HG03039 (cell line): ENCODE measurements at regions not wholly inside any gene's neighbourhood (a gene's known extent, or its start where the extent isn't known, plus 50 kb on each side); places are given as distances from the start of the nearest gene placed in this dataset.
A peak's percentile ranks its signal among the peaks of the same experiment; 100 is the strongest.

ENCODE experiments used
- ATAC-seq: cut with Tn5 transposase; IDR thresholded peaks from one replicate; pipeline ENCODE4 v1.9.1; 2021; ENCODE audit warnings: mild to moderate bottlenecking, moderate library complexity; ENCODE audit not compliant: unreplicated experiment

DNA sequence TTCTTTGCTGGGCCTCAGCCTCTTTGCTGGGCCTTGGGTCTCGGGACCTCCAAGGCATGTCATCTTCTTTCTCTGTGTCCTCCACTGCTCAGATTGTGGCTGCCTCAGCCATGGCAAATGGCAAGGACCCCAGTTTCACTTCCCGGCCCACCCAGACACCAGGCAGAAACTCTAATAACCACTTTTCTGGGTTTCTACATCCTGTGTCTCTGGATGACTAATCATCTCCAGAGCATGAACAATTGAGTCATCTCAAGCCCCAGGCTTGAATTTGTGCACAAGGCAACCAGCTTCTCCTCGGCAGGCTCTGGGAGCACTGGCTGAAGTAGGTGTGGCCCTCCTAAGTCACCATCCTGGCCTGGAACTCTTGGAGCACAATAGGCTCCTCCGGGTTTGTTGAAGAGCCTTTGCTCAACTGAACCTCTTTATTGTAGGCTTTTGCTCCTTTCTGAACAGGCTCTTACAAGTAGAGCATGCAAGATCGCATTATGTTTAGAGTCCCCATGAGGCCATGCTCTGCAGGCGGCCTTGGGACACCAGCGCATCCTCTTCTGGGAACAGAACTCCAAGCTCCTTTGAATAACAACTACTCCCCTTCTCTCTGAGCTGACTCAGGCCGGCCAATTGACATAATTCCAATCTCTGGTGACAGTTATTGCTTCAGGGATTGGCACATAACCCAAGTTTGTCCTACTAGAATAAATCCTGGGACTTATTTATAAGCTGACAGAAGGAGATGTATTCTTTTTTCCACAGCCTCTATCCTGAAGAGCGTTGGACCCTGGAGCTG lies 218.1 kb downstream of the WDR11 start:
- ATAC-seq = peak; percentile 64

DNA sequence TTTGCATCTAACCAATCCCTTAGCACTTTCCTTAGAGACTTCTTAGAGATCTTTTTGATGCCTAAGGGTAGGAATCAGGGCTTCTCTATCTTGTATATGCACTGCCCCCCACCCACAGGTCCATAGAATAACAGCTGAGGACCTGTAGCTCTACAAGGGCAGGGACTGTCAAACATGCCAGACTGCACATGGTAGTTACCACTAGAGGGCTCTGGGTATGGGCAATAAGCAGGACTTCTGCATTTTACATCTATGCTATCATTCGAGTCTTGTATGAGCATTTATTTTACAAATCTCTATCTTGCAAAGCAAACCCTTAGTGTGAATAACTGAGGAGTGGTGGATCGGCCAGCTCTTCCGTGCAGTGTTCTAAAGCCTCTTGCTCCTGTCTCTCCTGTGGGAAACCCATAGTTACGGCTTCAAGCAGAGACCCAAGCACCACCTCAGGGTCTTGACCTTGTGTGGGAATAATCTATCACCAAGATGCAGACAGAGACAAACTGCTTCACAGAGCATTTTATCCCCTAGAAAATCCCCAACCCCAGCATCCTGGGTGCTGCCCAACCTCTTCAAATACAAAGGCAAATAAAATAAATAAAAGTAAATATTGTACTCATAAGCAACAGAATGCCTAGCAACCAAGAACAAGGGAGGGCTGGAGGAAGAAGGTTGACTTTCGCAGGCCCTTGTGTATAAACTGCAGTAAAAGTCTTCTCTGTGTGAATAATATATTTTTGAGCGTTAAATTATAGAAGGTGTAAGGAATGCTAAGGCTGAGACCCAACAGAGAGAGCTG lies 219.3 kb downstream of the WDR11 start:
- ATAC-seq = no peak

DNA sequence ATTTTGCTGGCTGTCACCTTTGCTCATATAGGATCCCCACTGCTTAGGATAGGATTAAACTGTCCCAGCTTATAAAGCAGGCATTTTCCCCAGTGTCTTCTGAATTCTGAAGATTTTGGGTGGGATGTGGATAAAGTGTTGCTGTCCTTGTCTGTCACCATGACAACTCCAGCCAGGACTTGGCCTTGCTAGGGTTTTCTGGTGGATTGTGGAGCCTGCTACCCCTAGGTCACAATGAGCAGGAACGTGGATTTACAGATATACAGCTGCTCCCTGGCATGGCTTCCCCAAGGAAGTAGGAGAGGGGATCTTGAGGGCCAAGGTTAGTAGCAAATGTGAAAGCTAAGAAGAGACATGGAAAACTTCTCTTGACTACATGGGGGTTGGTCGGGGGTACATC lies 220.7 kb downstream of the WDR11 start:
- ATAC-seq = no peak

DNA sequence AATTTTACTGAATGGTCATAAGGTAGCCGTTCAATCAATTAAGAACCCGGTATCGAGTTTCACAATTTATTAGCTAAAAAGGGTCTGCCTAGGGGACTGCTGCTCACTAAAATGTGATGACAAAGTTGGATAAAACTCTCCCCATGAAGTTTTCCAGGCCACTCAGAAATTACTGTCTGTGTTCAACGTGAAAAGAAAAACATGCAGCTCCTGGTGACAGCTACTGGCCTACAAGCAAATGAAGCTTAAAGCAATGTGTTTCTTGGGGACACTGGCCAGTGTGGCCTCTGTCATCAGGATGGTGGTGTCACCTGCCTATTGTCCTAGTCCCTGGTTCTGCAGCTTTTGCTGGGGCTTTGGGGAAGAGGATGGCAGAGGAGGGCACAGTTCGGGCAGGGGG lies 222.6 kb downstream of the WDR11 start:
- no peak for ATAC-seq

DNA sequence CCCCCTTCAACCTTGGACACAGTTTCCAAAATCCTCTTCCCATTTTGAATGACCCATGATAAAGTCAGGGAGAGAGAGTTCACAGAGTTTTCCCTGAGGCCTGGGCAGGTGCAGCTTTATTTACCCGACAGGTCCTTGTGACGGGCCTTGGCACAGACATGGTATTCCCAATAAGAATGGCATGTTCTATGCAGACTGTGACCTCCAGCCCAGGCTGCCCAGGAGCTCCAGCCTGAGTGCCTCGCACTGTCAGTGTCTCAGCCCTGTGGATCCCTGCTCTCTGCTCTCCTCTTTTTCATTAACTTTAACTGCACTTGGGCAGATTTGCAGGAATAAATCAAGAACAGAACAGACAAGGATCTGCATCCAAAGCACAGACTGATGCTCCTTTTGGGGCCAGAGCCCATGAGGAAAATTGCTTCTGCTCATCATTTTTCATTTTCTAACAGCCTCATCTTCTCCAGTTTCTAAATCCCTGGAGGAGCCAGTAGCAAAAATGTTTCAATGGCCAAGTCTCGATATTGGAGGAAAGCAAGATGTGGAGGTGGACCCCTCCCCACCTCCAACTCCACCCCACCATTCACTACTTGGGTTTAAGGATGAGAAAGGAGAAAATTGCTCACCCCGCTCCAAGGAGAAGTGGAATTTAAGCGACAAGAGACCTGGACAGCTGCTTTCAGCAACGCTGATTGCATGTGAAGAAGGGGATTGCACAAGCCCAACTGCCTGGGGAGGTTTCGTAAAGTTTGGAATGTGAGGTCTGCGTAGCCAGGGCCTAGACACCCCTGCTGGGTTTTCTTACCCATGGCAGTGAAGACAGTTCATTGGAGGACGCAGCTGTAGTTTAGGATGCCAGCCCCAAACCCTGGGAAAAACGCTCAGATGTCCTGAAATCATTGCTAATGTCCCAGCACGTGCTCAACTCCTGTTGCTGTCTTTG lies 225.9 kb downstream of the WDR11 start:
- no peak for ATAC-seq

DNA sequence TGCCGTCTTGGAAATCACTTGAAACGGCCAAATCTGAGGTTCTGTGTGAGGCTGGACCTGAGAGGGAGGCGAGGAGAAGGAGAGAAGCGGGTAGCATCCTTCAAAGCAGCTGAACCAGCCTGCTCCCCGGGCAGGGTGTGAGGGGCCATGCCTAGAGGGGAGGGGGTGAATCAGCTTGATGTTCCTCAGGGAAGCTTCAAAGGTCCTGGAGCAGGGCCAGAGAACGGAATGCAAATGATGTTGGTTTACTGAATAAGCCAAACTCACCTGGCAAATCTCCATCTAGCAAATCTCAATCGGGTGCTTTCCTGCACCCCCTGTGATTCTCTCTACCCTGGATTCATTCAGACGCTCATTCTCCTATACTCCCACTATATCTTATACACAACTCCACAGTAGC lies 226.9 kb downstream of the WDR11 start:
- no peak for ATAC-seq

DNA sequence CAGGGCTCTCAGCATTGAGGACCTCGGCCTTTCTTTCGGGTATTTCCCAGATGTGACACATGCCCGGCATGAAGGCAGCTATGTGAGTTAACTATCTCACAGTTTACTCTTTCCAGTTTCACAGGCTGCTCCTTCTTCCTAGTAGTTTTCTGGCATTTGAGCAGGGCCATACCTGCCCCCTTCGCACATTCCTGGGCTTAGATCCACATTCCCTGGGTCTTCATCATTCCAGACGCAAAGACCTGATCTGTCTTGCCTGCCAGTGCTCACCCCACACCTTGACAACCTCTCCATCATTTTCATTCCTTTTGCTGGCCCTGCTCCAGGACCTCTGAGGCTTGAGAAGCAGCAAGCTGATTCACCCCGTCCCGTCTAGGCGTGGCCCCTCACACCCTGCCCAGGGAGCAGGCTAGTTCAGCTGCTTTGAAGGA lies 227.5 kb downstream of the WDR11 start:
- ATAC-seq = no peak

DNA sequence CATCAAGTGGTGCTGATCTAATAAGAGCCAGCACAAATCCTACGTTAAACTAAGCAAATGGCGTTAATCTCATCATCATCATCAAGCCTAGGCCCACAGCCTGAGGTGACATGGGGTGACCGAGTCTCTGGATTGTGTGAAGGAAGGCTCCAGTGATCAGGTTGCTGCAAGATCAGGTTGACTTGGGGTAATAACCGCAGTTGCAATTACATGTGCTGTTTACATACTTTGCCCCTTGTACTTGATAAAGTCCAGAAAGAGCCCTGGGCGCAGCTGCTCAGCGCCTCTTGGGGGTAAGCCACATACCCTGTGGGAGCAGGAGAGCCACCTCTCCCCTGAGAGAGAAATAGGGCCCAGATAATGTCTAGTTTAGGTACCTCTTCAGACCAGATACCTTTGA lies 228.1 kb downstream of the WDR11 start:
- ATAC-seq = no peak

DNA sequence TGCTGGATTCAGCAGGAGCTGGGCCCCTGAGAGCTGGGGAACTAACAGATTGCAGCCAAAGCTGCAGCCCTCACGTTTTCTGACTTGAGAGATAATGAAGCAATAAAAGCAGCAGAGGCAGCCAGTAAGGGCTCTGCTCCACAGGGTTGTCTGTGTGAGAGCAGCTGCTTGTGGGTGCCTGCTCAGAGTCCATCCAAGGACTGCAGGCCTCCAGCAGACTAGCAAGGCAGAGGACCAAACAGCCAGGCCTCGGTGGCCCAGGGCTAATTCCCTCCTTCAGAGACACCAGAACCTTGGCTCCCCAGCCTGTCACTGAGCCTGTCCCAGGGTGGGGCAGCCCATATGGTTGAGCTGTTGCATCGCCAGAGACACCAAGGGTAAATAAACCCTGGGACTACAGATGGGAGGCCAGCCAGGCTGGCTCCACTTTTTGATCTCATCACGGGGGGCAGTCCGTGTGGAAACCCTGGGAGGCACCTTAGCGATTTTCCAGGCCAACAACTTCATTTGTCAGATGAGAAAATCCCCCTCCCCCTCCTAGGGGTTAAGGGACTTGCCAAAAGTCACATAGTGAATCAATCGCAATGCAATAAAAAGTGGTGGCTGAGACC lies 229.2 kb downstream of the WDR11 start:
- ATAC-seq = no peak

DNA sequence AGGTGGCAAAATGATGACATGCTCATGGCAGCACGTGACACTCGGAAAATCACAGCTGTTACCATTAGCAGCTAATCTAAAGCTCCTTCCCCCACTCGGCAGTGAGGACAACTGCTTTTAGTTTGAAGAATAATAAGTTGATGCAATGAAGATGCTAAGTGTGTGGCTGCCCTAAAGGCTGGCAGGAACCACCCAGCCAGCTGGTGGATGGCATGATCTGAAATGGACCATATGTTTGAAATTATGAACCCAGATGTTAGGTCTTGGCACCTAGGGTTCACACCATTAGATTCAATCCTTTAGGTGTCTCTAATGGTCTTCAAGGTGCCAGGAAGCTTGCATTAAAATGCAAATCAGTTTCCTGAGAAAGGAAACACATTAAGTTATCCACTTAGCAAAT lies 230.1 kb downstream of the WDR11 start:
- no peak for ATAC-seq

DNA sequence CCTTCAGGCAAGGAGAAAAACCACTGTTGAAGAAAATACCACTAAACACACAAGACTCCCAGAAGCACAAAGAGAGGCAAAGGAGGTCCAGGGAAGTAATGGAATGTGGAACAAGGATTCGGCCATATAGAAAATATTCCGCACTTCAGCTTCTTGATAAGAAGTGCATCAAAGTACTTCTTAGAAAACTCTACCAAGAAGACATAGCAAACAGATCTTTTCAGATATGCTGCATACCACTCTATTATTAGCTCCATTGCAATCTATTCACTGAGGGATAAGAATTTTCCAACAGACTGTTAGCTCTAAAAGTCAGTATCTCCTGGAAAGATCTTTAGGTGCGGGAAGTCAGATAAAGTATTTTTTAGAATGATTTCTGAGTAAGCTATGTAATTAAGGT lies 231.8 kb downstream of the WDR11 start:
- ATAC-seq = no peak

DNA sequence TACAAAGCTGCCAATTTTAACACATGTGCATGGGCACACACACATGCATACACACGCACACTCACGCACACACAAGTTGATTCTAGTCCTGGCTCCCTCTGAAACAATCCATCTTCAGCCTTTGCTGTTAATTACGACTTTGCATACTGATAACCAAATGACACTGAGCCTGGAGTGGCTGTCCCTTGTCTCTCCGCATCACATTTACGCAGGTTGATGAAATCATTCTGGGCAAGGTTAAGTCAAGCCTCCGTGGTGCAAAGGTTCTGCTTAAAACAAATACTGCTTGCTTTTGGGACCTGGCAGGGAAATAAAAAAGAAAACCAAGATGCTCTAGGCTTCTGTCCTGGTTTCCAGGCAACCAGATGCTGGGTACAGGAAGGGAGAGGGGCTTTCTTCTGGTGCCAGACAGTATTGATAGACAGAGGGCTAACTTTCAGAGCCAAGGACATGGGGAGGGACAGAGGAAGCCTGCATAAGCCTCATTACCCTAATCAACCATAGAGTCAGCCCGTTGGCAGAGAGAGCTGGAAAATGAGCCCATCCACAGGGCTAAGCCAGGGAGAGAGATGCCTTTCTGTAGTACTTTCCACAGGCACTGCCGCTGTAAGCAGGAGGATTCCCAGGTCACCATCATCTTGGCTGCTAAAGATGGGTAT lies 233.0 kb downstream of the WDR11 start:
- ATAC-seq = no peak

DNA sequence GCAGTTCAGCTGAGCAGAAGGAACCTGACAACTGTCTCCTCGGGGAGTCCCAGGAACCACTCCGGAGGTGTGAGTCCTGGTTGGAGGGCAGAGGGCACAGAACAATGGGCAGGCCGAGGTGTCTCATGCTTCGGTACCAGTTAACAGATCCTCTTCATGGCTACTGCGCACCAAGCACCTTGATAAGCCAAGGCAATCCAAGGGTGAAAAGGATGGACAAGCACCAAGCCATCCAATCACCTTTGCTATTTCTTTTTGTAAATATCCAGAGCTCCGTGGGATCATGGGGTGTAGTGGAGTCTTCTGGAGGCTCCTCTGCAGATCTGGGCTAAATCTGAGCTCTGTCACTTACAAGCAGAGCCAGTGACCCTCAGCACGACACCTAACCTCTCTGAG lies 233.5 kb downstream of the WDR11 start:
- ATAC-seq = no peak

DNA sequence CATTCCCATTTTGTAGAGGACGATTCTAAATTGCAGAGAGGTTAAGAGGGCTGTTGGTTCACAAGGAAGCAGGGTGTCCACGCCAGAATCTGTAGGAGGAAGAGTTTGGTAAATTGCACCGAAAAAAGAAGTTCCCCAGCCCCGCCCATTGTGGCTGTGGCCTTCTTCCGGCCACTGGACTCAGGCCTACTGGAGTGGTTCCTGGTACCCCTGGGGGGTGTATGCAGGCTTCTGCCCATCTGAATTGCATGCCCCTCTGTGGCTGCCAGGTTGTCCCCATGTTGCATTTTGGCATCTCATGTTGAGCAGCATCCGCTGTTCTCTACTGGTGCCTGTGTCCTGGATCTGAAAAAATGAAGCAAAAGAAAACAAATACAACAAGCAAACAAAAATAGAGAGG lies 234.2 kb downstream of the WDR11 start:
- no peak for ATAC-seq

DNA sequence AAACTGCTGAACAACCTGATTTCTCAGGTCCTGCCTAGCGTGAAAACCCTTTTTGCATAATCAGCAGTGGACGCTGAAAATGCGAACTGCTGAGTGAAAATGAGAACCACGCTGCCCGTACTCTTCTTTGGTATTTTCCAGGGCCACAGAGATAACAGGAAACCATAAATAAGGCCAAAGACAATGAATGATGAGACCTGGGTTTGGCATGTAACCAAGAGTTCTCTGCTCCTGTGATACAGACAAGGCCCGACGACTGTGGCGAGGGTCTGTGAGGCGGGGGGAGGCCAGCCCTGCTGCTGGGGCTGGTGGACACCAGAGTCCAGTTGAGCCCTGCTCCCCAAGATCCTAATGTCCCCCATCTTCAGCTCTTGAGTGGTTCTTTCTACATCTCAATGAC lies 236.0 kb downstream of the WDR11 start:
- no peak for ATAC-seq

DNA sequence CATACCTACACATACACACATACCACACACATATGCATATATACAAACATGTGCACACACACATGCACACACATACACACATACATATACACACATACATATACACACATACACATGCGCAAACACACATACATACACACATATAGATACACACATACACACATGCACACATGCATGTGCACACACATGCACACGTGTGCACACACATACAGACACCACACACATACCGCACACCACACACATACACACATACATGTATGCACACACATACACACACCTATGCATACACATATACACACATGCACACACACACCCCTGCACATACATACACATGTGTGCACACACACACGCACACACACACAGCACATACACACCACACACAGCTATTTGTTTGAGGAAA lies 236.5 kb downstream of the WDR11 start:
- no peak for ATAC-seq

DNA sequence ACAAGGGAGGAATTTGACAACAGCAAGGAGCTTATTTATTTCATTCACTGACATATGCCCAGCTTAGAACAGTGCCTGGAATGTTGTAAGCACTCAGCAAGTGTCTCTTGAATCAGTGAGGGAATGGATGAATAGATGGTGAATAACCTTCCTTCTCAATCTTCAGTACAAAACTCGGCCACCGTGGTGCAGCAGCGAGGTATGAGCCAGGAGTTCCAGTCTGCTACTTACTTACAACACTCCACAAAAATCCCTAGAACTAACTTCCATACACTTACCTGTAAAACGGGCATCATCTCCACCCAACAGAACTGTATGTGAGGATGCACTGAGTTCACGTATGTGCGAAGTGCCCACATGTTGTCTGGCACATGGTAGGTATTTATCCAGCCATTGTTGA lies 237.4 kb downstream of the WDR11 start:
- ATAC-seq = no peak

DNA sequence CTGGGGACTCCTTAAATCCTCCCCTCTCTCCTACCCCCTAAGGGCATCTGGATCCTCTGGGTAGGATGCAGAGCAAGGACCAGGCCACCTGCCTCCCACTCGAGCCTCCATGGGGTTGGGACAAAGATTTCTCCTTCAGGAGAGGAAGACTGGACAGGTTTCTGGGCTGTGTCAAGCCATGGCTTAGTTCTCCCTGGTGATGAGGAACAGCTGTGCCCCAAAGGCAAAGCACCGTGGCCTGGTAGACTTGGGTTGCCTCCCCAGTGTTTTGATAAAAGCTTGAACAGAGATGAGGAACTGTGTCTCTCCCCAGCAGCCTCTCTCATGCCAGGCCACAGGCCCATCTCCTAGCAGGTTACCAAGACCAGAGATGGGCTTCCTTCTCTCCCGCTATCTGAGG lies 238.3 kb downstream of the WDR11 start:
- ATAC-seq = no peak

DNA sequence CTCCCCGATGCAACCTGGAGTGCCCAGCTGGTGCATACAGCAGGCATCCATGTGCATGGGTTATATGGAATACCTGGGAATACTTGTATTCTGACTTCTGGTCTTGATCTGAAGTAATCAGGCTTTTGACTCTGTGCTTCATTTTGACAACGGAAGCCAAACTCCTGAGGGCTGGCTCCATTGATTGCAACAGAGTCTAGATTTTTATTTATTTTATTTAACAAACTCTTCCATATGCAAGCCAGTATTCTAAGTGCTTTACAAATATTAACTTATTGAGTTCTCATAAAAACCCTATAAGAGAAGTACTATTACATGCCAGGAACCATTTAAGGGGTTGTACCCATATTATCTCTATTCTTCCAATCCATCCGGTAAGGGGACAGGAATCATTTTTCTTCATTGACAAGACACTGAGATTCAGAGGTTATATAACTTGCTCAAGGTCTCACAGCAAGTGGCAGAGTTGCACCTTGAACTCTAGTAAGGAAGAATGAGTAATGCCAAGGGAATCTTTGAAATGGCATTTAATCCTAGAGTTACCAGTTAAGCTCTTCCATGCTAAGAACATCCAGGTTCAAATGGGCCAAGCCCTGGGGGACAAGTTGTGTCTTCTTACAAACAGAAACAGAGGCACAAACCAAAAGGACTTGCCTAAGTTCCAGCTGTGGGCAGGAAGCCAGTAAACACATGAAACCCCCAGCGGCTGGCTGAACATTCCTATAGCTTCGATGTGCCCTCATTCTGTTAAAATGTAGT lies 241.0 kb downstream of the WDR11 start:
- ATAC-seq = no peak

DNA sequence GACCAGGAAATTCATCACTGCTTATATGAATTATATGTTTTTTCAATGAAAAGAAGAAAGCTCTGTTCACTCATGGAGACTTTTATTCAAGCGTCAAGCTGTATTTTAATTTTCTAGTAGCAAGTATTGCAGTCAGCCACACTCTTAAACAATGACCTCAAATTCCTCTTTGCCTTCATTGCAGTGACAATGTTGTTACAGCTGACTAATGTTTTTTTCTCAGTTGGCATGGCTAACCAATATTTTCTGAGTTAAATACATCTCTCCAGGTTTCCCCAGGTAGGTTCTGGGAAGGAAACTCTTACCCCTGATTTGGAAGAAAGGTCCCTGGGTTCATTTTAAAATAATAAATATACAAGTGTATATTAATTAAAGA lies 241.5 kb downstream of the WDR11 start:
- no peak for ATAC-seq
